ENCODE measurements at regions not wholly inside any gene's neighbourhood (a gene's known extent, or its start where the extent isn't known, plus 50 kb on each side); places are given as distances from the start of the nearest gene placed in this dataset.
A peak's percentile ranks its signal among the peaks of the same experiment; 100 is the strongest.
"Not testable (repeated sequence)": the region's sequence is repeated elsewhere in the genome, so short reads cannot be mapped to it uniquely, and the experiment has no call there.

GRCh38 chr4:159552979-159553768 lies 450.3 kb downstream of the RAPGEF2 start:
- no peak for DNase-seq

DNA sequence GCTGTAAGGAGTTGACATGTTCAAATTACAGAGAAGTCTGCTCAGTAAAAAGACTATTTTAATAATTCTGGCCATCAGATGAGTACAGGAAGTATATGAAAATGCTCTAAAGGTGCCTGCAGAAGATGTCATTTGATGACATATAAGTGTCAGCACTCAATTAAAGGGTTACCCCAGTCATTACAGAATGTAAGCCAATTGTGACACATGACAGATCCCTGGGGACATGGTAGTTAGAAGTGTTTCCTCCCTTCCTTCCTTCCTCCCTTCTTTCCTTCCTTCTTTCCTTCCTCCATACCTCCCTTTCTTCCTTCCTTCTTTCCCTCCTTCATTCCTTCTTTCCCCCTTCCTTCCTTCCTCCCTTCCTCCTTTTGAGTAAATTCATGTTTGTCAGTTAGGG lies 453.0 kb downstream of the RAPGEF2 start:
- no peak for DNase-seq

GRCh38 chr4:159562366-159562765 lies 459.5 kb downstream of the RAPGEF2 start:
- no peak for DNase-seq

GRCh38 chr4:159563257-159563656 lies 460.4 kb downstream of the RAPGEF2 start:
- DNase-seq = no peak

GRCh38 chr4:159564615-159565014 lies 461.7 kb downstream of the RAPGEF2 start:
- DNase-seq = no peak

GRCh38 chr4:159566786-159567185 lies 463.9 kb downstream of the RAPGEF2 start:
- DNase-seq = no peak

DNA sequence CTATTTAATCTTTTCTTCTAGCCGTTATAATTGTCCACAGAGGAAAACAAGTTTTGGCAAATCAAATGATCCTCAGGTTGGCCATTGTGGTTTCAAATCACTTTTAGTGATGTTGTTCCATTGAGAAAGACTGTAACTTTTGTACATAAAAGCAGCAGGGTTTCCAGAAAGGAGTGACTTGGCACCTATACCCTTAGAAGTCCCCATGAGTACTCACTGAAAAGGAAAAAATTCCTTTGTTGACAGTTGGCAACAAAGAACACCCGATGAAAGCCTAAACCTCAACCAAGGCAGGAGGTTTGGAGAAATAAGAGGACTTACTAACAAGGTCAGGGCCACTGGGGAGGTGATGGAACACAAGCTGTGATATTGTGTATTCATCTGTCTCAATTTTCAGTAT lies 474.4 kb downstream of the RAPGEF2 start:
- no peak for DNase-seq

- no peak for DNase-seq
Measured at GRCh38 chr4:159582685-159583084, 479.8 kb downstream of the RAPGEF2 start.

DNA sequence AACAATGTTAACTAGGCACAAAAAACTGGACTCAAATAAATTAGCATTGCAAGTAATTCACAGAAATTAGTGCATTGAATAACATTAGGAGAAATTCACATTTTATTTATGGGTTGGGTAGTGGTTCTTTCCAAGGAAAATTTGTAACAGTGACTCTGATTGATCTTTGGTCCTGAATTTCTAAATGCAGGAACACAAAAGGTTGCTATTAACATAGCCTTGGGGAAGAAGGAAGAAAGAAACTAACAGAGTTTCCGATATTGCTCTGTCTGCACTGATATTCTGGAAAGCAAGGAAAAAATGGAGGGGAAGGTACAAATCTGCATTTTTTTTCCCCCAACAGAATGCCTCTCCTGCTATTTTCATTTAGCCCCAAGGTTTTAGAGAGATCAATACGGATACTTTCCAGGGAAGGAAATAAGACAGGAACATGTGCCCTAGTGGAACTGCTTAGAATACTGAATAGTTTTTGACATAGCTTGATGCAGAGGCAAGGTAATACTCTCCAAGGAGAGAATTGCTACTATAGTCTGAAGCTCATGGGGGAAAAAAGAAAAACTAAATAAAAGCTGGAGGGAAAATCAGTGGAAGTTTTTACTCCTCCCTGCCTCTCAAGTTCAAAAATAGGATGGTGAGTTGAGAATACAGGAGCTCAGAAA lies 490.1 kb downstream of the RAPGEF2 start:
- DNase-seq = no peak

GRCh38 chr4:159593681-159594080 lies 490.8 kb downstream of the RAPGEF2 start:
- DNase-seq = no peak

DNA sequence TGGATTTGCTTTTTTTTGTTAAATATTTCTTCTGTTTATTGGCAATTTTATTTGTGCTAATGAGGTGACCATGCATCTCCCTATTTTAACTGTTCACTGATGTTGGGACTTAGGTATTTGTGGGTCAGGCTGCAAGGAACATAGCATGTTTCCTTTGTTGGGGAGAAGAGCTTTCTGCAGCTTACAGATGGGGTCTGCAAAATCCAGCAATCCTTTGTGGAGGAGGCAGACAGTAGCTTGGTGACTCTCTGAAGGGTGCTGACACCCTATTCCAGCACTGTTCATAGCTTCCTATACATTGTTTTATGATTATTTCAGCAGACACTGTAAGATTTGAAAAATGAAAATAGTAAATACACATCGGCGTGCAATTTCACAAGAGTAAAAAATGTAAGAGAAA lies 491.7 kb downstream of the RAPGEF2 start:
- no peak for DNase-seq

DNA sequence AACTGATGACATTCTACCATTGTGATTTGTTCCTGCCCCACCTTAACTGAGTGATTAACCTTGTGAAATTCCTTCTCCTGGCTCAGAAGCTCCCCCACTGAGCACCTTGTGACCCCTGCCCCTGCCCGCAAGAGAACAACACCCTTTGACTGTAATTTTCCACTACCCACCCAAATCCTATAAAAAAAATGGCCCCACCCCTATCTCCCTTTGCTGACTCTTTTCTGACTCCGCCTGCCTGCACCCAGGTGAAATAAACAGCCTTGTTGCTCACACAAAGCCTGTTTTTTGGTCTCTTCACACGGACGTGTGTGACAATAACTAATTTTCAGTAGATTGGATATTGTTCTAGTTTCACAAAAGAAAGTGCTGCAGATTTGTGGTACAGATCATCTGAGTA lies 492.2 kb downstream of the RAPGEF2 start:
- not testable (repeated sequence) for DNase-seq

DNA sequence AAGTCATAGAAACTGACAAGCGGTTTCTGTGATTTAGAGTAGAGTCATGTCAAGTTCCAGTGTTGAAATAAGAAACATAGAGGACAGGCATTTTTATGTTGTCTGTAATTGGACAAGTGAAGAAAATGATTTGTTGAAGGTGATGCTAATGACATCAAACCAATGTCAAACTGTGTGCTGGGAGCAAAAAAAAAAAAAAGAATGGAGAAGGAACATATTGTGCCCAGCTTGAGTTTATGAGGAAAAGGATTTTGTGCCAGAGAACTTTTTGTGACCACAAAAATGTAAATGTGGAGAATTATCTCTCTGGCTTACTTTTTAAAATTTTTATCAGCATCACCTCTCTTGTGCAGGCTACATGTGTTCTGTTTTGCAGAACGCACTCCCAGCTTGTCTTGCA lies 495.7 kb downstream of the RAPGEF2 start:
- DNase-seq = no peak

GRCh38 chr4:159600061-159600460 lies 497.2 kb downstream of the RAPGEF2 start:
- no peak for DNase-seq

GRCh38 chr4:159604781-159605180 lies 501.9 kb downstream of the RAPGEF2 start:
- DNase-seq = no peak

DNA sequence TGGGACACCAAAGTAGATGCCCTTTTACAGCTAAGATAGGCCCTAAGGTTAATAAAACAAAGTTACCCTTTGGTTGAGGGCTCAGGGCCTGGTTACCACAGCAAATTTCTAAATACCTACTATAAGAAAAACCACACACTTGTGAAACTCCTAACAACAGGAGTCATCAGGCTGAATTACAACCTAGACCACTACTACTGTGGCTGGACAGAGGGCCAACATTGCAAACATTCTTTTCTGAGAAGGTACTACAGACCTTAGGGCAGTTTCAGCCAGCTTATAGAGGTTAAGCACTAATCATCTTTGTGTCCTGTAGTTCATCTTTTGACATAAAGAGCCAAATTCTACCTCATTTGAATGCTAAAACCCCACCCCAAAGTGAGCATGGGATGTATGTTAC lies 504.0 kb downstream of the RAPGEF2 start:
- no peak for DNase-seq

GRCh38 chr4:159607809-159608208 lies 504.9 kb downstream of the RAPGEF2 start:
- DNase-seq = peak; percentile 70

DNA sequence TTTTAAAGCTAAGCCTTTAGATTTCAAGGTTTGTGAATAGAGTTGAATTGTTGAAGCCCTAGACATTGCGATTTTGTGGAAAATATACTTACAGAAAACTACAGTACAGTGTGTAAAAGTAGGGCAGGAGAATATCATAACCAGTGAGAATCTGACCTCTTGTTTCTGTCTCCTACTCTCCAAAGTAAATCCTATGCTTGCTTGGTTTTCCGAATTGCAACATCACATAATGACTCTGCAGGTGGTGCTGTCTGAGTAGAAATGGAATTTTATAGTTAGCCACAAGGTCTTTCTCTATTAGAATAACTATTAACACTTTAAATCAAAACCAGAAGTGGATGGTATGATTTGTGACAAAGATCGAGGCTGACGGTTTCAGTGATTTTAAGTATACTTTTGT lies 505.6 kb downstream of the RAPGEF2 start:
- peak; percentile 16 for DNase-seq

DNA sequence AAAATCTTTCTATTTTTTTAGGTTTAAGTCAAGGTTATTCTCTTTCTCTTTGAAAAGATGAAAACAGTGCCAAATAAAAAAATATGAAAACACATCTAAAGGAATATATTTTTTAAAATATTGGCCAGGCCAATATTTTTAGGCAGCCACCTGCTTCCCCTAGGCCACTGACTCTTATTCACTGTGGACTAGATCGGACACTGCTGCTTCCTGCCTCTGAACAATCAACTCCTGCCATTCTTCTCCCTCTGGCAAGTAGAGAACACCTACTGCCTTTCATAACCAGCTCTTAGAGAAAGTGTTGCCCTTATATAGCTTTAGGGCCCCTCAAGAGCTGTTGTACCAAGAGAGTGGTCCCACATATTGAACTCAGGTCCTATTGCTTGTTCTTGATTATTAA lies 529.2 kb downstream of the RAPGEF2 start:
- DNase-seq = no peak

DNA sequence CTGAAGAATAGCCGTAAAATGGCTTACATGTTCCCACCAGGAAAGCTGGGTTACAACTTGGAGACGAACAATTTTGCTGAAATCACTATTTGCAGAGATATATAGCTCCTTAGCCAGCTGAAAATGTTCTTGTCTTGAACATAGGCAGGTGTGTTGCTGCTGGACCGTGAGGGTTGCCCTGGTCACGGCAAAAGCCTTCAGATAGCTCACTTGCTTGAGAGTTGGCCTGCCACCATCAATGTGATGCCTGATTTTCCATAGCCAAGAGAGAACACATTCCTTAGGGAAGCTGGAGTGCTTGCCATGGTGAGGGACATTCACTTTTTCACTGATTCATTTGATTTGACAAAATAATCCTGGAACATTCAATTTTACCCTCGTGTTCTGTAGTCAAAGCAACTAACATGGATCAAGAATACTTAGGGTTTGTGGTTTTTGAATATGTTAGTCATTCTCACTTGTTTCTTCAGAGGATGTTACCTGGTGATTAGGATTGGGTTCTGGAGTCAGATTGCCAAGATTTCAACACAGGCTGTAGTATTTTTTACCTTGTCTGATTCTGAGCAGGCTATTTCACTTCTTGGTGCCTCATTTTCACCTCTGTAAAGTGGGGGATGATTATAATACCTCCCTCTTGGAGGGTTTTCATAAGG lies 536.9 kb downstream of the RAPGEF2 start:
- no peak for DNase-seq

DNA sequence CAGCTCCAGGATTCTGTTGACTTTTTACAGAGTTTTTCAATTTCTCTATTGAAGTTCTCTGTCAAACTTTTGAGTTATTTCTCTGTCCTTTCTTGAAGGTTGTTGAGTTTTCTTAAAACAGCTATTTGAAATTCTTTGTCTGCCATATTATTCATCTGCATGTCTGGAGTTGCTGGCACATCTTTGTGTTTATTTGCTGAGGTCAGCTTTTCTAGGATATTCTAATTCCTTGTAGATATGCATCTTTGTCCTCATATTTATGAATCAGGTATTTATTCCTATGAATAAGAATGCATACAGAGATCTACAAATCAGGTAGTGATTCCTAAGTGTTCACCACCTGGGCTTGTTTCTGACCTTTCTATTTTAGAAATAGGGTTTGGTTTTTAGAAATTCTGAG lies 546.4 kb downstream of the RAPGEF2 start:
- DNase-seq = no peak

DNA sequence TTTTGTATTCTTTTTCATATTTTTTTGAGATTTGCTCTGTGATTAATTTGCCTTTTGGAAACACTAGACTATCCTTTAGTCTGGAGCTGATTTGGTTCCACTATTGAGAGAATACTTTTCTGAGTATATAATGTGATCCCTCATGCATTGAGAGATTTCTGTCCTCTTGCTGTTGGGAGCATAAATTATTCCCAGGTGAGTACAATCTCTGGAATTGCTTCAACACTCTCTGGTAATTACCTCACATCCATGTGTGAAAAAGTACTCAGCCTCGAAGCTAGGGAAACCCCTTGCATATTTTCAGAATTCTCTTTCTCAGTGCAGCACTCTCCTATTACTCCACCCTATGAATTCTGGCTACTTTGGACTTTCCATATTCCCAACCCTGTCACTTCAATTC lies 550.0 kb downstream of the RAPGEF2 start:
- DNase-seq = no peak

GRCh38 chr4:159655547-159655946 lies 552.7 kb downstream of the RAPGEF2 start:
- DNase-seq = no peak

DNA sequence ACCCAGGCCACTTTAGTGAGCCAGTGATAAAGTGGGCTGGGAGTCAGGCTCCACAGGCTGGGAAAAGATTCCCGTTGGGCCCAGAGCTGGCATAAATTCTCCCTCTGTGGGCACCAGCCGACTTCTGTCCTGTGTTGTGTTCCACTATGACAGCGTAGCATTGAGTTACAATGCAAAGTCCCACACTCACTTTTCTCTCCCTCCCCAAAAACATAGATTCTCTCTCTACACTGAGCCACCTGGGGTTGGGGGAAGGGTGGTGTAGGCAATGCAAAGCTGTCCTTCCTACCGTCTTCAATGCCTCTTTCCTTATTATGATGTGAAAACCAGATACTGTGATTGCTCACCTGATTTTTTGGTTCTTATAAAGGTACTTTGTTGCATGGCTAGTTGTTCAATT lies 566.2 kb downstream of the RAPGEF2 start:
- DNase-seq = no peak
